Esophagus muscularis mucosa (tissue), 4 donors: ENCODE measurements at regions not wholly inside any gene's neighbourhood (a gene's known extent, or its start where the extent isn't known, plus 50 kb on each side); places are given as distances from the start of the nearest gene placed in this dataset.

ENCODE experiments used
- CTCF ChIP-seq, 3 experiments: fragments of 200-600 bp in 2 of 3; fragments of 450-650 bp in 1 of 3; sonication (generic) in 2 of 3; IDR thresholded peaks; one replicate each; pipeline ENCODE4 v1.5.1; 2017 to 2019; ENCODE audit warnings: antibody characterized with exemption in 3 of 3, mild to moderate bottlenecking in 2 of 3, moderate library complexity in 1 of 3
- EP300 ChIP-seq: sonication (generic); formaldehyde crosslinking; IDR thresholded peaks from one replicate; pipeline ENCODE4 v1.6.1; 2017; ENCODE audit warnings: antibody characterized with exemption
- POLR2A ChIP-seq: fragments of 450-650 bp; IDR thresholded peaks from one replicate; pipeline ENCODE4 v1.6.1; 2017; ENCODE audit warnings: antibody characterized with exemption, moderate library complexity, mild to moderate bottlenecking, low read depth
- POLR2AphosphoS5 ChIP-seq, 2 donors: sonication (generic); formaldehyde crosslinking; IDR thresholded peaks; one replicate each; pipeline ENCODE4 v1.6.1; 2017; ENCODE audit warnings: antibody characterized with exemption in 2 of 2

GRCh38 chr15:98150084-98150483 is 189.6 kb downstream of the ARRDC4 start:
- TF ChIP-seq CTCF (IDR thresholded peaks at IDR 0.05): no peak
- no peak for TF ChIP-seq POLR2A
- no peak for TF ChIP-seq EP300
- no peak for TF ChIP-seq POLR2AphosphoS5 (IDR thresholded peaks at IDR 0.05)
